Ovary (tissue), 3 donors: ENCODE measurements at regions not wholly inside any gene's neighbourhood (a gene's known extent, or its start where the extent isn't known, plus 50 kb on each side); places are given as distances from the start of the nearest gene placed in this dataset.

ENCODE experiments used
- EP300 ChIP-seq: sonication (generic); formaldehyde crosslinking; IDR thresholded peaks from one replicate; pipeline ENCODE4 v1.6.1; 2017; ENCODE audit warnings: antibody characterized with exemption
- TF ChIP-seq, protein P1 (sequence below), 3 donors: fragments of 450-650 bp in 2 of 3; fragments of 200-600 bp in 1 of 3; IDR thresholded peaks; one replicate each; pipeline versions ENCODE4 v1.5.1 to v1.8.0; 2016 to 2022; ENCODE audit warnings: antibody characterized with exemption in 3 of 3, mild to moderate bottlenecking in 1 of 3
- donor health status: DM: no; HTN: no; CAD: no.

GRCh38 chrX:46036508-46036907 lies 508.7 kb downstream of the ZNF674 start:
- no peak for TF ChIP-seq EP300
- TF ChIP-seq, protein P1, sequence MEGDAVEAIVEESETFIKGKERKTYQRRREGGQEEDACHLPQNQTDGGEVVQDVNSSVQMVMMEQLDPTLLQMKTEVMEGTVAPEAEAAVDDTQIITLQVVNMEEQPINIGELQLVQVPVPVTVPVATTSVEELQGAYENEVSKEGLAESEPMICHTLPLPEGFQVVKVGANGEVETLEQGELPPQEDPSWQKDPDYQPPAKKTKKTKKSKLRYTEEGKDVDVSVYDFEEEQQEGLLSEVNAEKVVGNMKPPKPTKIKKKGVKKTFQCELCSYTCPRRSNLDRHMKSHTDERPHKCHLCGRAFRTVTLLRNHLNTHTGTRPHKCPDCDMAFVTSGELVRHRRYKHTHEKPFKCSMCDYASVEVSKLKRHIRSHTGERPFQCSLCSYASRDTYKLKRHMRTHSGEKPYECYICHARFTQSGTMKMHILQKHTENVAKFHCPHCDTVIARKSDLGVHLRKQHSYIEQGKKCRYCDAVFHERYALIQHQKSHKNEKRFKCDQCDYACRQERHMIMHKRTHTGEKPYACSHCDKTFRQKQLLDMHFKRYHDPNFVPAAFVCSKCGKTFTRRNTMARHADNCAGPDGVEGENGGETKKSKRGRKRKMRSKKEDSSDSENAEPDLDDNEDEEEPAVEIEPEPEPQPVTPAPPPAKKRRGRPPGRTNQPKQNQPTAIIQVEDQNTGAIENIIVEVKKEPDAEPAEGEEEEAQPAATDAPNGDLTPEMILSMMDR (IDR thresholded peaks at IDR 0.05), result no peak
